ENCODE measurements at regions not wholly inside any gene's neighbourhood (a gene's known extent, or its start where the extent isn't known, plus 50 kb on each side); places are given as distances from the start of the nearest gene placed in this dataset.
"Not testable (repeated sequence)": the region's sequence is repeated elsewhere in the genome, so short reads cannot be mapped to it uniquely, and the experiment has no call there.

- no peak overlapping the region for H3K4me3 ChIP-seq (replicated peaks; ENCODE audit: insufficient read depth, low read length)
- H3K27ac ChIP-seq (replicated peaks), result no peak overlapping the region
These were observed 88.0 kb upstream of the OSBPL11 start for GRCh38 chr3:125683067-125683829.

GRCh38 chr3:125684199-125684598 lies 88.9 kb upstream of the OSBPL11 start:
- H3K27ac ChIP-seq (replicated peaks), result no peak overlapping the region
- H3K27me3 ChIP-seq (ENCODE audit: insufficient read depth, poor library complexity, severe bottlenecking), result no peaks in the 10 kb centered on the region
- TF ChIP-seq POLR2AphosphoS5 (IDR thresholded peaks at IDR 0.05; ENCODE audit: low read depth), result no peak
- no peak for TF ChIP-seq CTCF (IDR thresholded peaks at IDR 0.05; ENCODE audit: insufficient read depth, low read length)
- no peak for TF ChIP-seq GABPA (IDR thresholded peaks at IDR 0.05; ENCODE audit: low read depth)
- TF ChIP-seq, protein P1, sequence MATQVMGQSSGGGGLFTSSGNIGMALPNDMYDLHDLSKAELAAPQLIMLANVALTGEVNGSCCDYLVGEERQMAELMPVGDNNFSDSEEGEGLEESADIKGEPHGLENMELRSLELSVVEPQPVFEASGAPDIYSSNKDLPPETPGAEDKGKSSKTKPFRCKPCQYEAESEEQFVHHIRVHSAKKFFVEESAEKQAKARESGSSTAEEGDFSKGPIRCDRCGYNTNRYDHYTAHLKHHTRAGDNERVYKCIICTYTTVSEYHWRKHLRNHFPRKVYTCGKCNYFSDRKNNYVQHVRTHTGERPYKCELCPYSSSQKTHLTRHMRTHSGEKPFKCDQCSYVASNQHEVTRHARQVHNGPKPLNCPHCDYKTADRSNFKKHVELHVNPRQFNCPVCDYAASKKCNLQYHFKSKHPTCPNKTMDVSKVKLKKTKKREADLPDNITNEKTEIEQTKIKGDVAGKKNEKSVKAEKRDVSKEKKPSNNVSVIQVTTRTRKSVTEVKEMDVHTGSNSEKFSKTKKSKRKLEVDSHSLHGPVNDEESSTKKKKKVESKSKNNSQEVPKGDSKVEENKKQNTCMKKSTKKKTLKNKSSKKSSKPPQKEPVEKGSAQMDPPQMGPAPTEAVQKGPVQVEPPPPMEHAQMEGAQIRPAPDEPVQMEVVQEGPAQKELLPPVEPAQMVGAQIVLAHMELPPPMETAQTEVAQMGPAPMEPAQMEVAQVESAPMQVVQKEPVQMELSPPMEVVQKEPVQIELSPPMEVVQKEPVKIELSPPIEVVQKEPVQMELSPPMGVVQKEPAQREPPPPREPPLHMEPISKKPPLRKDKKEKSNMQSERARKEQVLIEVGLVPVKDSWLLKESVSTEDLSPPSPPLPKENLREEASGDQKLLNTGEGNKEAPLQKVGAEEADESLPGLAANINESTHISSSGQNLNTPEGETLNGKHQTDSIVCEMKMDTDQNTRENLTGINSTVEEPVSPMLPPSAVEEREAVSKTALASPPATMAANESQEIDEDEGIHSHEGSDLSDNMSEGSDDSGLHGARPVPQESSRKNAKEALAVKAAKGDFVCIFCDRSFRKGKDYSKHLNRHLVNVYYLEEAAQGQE (IDR thresholded peaks at IDR 0.05; ENCODE audit: insufficient replicate concordance, low read depth), result no peak
- TF ChIP-seq SPI1 (IDR thresholded peaks at IDR 0.05; ENCODE audit: borderline replicate concordance, low read depth), result no peak
- no peak for DNase-seq (ENCODE audit: low read depth in 1 of 2, low spot score in 1 of 2)
- H3K4me3 ChIP-seq (replicated peaks; ENCODE audit: insufficient read depth, low read length), result no peak overlapping the region

More at GRCh38 chr3:125683067-125683829, 88.0 kb upstream of the OSBPL11 start:
- TF ChIP-seq CTCF (IDR thresholded peaks at IDR 0.05; ENCODE audit: insufficient read depth, low read length) (no peak), POLR2AphosphoS5 (IDR thresholded peaks at IDR 0.05; ENCODE audit: low read depth) (no peak), GABPA (IDR thresholded peaks at IDR 0.05; ENCODE audit: low read depth) (no peak), SPI1 (IDR thresholded peaks at IDR 0.05; ENCODE audit: borderline replicate concordance, low read depth) (no peak)
- TF ChIP-seq, protein P1 (IDR thresholded peaks at IDR 0.05; ENCODE audit: insufficient replicate concordance, low read depth), result no peak
- DNase-seq (ENCODE audit: low read depth in 1 of 2, low spot score in 1 of 2), result no peak
- H3K27me3 ChIP-seq (ENCODE audit: insufficient read depth, poor library complexity, severe bottlenecking), result no peaks in the 10 kb centered on the region

DNA sequence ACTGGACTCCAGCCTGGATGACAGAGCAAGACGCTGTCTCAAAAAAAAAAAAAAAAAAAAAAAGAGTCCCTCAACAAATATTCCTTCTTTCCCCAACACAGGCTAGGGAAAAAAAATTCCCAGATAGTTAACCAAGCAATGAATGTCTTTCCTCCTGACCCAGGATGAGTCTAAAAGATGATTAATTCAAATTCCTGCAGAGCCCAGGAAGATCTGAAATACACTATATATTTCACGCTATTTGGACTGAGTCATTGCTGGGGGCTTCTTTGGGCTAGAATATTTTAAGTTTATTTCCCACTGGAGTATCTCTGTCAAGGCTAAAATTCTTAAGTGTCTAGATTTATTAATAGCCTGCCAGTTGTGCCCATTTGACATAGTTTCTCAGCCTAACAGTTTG lies 90.4 kb upstream of the OSBPL11 start:
- DNase-seq (ENCODE audit: low read depth in 1 of 2, low spot score in 1 of 2), result not testable (repeated sequence)

GRCh38 chr3:125692361-125692760 lies 97.1 kb upstream of the OSBPL11 start:
- H3K27ac ChIP-seq (replicated peaks), result no peak overlapping the region
- no peak for DNase-seq (ENCODE audit: low read depth in 1 of 2, low spot score in 1 of 2)
- TF ChIP-seq SPI1 (IDR thresholded peaks at IDR 0.05; ENCODE audit: borderline replicate concordance, low read depth), result no peak
- no peak for TF ChIP-seq POLR2AphosphoS5 (IDR thresholded peaks at IDR 0.05; ENCODE audit: low read depth)
- no peak for TF ChIP-seq CTCF (IDR thresholded peaks at IDR 0.05; ENCODE audit: insufficient read depth, low read length)
- TF ChIP-seq, protein P1 (IDR thresholded peaks at IDR 0.05; ENCODE audit: insufficient replicate concordance, low read depth), result no peak
- TF ChIP-seq GABPA (IDR thresholded peaks at IDR 0.05; ENCODE audit: low read depth), result no peak
- no peaks in the 10 kb centered on the region for H3K27me3 ChIP-seq (ENCODE audit: insufficient read depth, poor library complexity, severe bottlenecking)
- H3K4me3 ChIP-seq (replicated peaks; ENCODE audit: insufficient read depth, low read length), result no peak overlapping the region

More for the DNA sequence above, 90.4 kb upstream of the OSBPL11 start:
- not testable (repeated sequence) for H3K27ac ChIP-seq (replicated peaks); H3K4me3 ChIP-seq (replicated peaks; ENCODE audit: insufficient read depth, low read length); H3K27me3 ChIP-seq (ENCODE audit: insufficient read depth, poor library complexity, severe bottlenecking)
